HG02981 (cell line): ENCODE measurements at regions not wholly inside any gene's neighbourhood (a gene's known extent, or its start where the extent isn't known, plus 50 kb on each side); places are given as distances from the start of the nearest gene placed in this dataset.

Experiments
- ATAC-seq: cut with Tn5 transposase; IDR thresholded peaks from one replicate; pipeline ENCODE4 v1.9.1; 2021; ENCODE audit warnings: mild to moderate bottlenecking, moderate library complexity; ENCODE audit not compliant: unreplicated experiment

DNA sequence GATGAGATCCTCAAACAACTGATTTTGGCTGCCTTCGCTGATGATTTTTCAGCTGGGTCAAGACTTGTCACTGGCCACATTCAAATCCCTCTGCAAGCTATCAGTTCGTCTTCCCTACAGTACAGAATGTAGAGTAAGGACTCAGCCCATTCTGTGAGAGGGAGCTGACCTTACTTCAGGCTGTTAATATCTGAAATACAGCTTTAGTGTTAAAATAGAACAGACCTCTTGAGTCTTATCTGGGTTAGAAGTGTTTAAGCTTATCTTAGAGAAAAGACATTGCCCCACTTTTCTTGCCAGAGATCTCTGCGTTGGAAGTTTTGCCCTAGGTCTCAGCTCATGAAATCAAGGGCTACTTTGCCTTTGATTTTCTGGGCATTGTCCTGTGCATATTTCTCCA lies 383.4 kb upstream of the LARGE1 start:
- no peak for ATAC-seq

DNA sequence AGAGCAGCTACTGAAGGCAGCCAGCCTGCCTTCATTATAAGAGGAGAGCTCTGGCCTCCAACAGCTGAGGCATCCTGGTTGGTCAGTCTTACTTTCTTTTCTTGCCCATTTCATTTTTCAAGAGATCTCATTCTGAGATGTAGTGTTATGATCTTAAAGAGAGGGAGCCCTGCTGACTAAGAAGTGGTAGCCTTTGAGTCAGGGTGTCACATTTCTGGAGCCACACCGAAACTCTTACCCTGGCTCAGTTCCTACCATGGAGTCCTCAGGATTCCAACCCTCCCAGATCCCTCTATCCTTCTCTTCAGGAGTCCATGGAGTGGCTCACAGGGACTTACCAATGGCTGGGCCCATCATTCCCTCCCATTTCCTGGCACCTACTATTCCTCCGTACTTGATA lies 386.1 kb upstream of the LARGE1 start:
- no peak for ATAC-seq

DNA sequence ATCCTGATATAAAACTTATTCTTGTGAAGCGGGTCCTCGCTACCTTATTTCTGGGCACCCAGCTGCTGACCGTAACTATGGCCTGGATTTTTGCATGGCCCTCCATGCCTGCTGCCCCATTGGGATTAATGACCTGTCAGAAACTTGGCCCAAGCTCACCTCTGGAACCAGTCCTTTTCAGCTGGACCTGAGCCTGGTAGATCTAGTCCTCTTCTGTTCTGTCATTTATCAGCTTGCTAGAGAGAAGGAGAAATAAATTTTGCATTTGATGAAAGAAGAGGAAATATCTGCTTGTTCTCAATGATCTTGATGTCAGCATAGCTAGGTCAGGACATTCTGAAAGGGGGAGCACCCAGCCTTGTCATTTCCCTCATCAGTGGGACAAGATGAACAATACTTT lies 387.8 kb upstream of the LARGE1 start:
- ATAC-seq = no peak

DNA sequence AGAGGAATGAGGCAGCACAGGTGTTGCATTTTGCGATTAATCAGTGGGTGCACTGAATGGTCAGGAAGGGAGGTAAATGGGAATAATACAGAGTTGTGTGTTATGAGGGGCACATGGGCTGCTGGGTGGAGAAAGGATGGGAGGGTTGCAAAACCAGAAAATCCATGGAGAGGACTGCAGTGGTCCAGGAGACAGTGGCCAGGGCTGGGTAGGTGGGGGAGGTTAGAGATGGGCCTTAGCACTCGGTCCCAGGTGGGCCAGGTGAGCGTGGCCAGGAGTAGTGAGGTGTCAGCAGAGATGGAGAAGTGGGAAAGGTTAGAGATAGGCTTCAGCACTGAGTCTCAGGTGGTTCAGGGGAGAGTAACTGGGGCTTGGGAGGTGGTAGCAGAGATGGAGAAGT lies 399.1 kb upstream of the LARGE1 start:
- no peak for ATAC-seq

DNA sequence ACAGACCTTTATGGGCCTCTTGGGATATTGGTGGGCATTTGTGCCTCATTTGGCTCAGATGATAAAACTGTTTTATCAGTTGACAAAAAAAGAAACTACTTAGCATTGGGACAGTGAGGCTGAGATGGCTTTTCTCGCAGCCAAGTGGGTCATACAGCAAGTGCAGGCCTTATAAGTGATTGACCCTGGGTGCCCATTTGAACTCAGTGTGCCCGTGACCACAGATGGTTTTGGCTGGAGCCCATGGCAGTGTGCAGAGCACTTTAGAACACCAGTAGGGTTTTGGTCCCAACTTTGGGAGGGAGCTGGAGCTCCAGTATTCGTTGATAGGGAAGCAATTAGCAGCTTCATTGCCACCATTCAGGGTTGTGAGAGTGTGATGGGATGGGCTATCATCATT lies 404.5 kb upstream of the LARGE1 start:
- no peak for ATAC-seq

DNA sequence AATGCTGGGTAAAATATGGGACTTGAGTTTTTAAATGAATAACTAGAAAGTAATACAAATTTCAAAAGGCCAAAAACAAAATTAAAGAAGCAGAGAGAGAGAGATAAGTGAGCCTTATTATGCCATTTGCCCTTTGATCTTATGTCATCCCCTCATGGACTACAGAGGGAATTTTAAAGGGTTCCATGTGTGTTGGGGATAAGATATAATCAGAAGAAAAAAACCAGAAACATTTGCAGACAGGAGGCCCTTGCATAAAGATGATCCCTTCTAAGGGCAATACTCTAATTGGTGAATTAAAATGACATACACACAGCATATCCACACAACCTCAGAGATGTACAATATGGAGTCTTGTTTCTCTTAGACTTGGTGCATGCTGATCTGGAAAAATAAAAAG lies 406.6 kb upstream of the LARGE1 start:
- ATAC-seq = no peak

DNA sequence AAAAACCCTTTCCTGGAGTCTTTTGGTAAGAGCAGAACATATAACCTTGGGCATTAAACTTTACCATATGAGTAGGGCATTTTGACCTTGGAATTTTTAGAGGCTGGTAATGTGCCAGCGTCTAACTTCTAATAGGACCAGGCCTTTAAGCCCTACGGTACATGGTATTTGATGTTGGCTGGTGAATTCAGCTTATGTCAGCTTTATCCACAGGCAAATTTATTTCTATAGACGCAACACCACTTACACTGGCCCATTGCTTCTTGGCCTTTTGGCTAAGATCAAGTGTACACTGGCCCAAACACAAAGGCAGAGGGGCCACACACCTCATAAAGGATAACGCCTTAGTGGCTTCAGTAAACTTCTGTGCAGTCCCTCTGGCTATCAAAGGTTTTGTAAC lies 410.2 kb upstream of the LARGE1 start:
- ATAC-seq = no peak

DNA sequence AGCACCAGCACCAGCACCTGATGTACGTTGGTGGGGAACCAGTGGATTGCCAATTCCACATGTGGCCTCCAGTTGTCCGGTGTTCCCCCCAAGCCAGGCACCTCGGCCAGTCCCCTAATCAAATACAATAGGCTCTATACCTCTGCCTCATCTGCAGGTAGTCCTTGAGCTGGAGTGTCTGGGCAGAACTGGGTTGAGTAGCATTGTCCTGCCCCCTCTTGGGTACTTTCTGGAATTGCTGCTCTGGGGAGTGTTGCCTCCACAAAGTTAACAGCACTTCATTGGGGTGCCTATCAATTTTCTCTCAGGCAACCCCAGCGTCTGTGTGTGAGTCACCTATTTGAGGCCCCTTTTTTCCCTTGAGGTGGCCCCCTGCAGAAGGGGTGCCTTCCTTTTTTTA lies 413.0 kb upstream of the LARGE1 start:
- ATAC-seq = no peak

DNA sequence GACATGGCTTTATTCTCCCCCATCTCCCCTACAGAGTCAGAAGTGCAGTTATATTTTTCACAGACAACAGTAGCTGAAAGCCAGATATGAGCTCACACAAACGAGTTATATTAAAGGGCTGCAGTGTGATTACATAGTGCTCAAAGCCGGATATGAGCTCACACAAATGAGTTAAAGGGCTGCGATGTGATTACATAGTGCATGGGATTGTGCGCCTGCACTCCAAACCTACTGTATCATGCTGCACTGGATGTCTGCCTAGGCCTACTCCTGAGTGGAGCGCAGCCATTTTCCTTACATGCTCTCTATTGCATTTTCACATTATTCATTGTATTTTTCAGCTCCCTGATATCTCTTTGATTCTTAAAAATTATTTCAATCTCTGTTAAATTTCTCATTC lies 414.6 kb upstream of the LARGE1 start:
- no peak for ATAC-seq

DNA sequence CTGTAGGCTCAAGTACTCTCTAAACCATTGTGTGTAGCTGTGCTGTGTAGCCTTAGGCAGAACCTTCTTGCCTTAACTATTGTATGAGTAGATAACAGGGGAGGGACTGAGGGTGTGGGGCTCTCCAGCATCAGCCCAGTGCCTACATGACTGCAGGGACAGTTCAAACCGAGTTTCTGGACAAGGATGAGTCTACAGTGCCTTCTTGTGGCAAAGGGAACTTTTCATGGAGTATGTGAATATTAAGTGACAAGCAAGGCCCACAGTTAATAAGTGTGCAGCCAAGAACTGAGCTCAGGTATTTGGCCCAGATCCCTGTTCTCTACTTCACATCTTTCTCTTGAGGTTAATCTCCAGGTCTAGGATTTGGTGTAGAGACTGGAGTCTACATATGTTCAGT lies 424.4 kb upstream of the LARGE1 start:
- ATAC-seq = no peak

DNA sequence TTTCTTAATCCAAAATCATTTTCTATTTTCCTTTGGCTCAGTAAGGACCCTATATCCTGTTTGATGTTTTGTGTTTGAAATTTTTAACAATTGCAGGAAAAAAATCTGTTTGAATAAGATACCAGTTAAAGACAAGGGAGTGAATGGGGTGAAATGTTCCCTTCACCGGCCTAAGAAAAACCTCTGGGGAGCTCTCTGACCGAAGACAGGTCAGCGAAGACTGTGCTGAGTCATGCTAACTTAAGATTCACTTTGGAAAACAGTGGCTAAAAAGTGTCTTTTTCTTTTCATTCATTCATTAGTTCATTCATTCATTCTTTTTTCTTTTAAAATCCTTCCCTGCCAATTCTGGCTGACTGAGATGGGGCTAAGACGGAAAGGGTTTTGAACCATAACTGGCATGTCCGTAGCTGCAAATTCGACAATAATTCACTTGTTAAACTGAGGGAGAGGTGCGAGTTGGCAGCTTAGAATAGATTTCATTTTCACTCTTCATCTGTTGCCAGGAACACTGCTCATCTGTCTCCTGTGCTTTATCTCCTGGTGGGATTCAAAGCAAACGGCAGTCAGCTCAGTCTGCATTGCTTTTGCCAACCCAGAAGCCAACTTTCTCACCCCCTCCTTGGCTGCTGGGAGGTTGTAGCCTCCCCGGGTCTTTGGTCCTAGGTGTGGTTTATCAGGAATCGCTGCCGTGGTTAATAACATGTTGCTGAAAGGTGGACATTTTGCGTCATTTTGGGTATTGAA lies 434.0 kb upstream of the LARGE1 start:
- no peak for ATAC-seq

DNA sequence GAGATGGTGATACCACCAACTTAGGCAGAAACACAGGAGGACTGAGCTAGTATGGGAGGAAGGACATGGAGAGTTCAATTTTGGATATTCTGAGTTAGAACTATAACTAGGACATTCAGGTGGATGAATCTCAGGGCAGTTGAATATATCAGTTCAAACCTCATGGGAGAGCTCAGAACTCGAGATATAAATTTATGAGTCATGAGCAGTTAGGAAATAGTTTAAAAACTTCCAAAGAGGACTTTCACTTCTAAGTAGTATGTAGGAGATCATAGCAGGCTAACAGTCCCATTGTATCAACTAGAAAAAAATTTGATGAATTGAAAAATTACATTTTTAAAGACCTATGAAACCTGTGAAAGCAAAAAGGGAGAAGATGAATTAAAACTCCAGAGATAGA lies 436.2 kb upstream of the LARGE1 start:
- no peak for ATAC-seq

DNA sequence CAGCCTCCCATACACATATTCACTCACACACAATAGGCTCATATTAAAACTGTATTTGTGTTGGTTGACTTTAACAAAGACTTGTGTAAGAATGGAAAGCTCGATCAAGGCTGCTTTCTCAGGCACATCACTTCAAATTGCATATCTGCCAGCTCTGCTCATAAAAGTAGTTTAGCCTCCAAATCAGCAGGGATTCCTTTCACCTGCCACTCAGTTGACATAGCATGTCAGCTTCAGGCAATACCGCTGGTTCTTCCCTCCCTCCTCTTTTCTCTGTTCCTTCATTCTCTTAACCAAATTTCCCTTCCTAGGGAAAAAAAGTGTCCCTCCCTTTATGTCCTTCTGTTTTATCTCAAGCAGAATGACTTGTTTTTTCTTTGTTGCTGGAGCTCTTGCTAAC lies 450.4 kb upstream of the LARGE1 start:
- ATAC-seq = no peak

DNA sequence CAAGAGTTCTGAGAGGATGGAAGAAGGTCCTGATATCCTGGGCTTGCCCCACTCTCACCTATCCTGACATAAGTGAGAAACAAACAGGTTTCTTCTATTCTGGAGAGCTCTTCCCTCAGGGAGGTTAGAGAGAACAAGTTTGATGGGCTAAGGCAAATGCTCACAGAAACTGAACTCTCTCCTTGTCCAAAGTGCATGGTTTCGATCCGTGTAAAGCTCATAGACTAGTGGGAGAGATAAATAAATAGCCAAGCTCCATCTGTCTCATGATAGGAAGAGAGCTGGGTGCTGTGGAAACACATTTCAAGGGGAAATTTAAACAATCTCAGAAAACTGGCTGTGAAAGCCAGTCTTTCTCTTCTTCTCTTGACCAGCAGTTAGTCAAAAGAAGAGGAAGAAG lies 459.5 kb upstream of the LARGE1 start:
- no peak for ATAC-seq

DNA sequence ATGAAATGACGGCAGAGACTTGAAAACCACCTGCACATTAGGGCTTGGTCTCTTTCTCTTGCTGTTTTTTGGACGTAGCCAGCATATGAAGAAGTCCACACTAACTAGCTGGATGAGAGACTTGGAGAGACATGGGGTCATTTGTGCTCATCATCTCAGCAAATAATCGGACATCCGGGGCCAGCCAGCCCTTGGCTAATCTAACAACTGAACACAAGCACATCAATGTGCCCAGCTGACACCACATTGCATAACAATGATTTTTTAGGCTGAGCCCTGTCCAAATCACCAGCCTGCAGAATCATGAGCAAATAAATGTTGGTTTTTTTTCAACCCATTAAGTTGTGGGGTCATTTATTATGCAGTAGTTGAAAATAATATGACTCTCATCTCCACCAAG lies 460.3 kb upstream of the LARGE1 start:
- ATAC-seq = no peak

DNA sequence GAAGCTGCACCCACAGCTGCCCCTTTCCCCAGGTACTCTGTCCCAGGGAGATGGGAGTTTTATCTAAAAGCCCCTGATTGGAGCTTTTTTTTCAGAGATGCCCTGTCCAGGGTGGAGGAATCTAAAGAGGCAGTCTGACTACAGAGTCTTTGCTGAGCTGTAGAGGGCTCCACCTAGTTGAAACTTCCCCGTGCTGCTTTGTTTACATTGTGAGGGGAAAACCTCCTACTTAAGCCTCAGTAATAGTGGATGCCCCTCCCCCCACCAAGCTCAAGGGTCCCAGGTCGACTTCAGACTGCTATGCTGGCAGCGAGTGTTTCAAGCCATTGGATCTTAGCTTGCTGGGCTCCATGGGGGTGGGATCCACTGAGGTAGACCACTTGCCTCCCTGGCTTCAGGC lies 470.1 kb upstream of the LARGE1 start:
- ATAC-seq = no peak

DNA sequence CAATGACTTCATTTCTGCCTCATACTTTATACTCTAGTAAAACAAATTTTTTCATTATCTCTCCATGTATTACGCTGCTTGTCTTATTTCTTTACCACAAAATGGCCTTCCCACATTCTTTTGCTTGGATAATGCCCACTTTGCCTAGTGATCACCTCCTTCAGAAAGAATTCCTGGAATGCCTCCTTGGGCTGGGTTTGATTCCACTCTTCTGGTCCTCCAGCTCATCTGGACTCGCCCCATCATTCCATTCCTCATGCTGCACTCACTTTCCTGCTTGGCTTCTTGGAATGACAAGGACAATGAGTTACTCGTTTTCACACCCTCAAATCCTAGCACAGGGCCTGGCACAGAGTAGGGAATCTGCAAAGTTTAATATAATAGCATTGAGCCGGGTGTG lies 475.1 kb upstream of the LARGE1 start:
- ATAC-seq = no peak

DNA sequence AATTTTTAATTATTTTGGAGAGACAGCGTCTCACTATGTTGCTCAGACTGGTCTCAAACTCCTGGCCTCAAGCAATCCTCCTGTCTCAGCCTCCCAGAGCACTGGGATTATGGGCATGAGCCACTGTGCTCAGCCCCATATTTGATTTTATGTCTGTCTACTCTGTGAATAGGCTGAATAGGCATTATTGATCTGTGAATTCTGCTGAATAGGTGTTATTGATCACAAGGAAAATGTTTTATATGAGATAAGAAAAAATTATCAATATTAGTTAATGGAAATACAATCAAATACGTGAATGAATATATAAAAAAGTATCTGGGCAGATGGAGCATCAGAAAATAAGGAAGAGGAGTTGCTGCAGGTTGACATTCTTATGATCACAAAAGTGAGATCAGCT lies 483.4 kb upstream of the LARGE1 start:
- ATAC-seq = no peak

DNA sequence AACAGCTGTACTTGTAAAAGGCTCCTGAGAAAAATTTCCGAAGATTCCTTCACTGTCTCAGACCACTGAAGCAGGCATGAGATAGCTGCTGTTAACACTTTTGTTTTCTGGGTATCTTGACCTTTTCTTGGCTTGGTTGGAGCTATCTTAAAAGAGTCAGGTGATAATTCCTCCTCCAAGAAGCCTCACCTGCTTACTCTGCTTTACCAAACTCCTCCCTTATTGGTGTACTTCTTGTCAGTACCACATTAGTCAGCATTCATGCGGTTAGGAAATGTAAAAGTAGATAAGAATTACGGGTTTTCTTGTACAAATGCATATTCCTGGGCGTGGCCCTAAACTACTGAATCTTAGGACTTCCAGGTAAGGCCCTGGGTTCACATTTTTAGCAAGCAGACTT lies 489.8 kb upstream of the LARGE1 start:
- ATAC-seq = no peak

DNA sequence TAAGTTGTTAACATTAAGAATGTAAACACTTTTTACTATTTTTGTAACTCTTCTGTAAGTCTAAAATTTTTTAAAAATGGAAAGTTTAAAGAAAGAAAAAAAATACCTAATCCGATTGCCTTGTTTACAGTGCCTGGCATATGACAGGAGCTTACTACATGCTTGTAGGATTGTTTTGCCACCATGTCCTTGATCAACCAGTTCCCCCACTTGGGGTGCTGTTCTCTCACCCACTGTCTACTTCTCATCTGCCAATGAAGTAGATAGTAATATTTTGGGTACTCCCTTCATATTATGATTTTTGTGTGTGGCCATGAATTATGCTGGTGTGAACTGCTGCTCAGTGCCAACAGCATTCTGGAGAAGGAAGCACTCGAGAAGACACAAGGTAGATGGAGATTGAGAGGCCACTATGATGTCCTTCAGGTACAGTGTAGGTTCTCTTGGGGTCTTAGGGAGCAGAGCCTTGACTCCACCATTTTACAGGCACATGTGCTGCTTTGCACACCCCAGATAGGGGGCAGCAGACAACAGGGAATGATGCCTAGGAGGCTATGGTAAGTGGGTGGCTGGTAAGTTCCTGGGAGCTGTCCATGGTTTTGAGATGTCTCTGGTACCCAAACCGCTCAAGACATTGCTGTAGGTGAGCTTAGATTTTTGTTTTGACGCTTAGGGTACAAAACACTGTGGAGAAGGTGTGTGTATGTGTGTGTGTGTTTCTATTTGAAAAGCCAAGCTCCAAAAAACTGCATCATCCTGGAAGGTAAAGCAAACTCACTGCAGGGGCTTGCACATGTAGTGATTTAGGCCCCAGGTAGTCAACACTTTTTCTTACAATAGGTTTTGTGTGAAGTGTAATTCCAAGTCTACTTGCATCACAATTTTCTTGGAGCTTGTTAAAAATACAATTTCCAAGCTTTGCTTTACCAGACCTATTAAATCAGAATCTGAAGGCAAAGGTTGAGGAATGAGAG lies 494.5 kb upstream of the LARGE1 start:
- peak; percentile 61 for ATAC-seq

DNA sequence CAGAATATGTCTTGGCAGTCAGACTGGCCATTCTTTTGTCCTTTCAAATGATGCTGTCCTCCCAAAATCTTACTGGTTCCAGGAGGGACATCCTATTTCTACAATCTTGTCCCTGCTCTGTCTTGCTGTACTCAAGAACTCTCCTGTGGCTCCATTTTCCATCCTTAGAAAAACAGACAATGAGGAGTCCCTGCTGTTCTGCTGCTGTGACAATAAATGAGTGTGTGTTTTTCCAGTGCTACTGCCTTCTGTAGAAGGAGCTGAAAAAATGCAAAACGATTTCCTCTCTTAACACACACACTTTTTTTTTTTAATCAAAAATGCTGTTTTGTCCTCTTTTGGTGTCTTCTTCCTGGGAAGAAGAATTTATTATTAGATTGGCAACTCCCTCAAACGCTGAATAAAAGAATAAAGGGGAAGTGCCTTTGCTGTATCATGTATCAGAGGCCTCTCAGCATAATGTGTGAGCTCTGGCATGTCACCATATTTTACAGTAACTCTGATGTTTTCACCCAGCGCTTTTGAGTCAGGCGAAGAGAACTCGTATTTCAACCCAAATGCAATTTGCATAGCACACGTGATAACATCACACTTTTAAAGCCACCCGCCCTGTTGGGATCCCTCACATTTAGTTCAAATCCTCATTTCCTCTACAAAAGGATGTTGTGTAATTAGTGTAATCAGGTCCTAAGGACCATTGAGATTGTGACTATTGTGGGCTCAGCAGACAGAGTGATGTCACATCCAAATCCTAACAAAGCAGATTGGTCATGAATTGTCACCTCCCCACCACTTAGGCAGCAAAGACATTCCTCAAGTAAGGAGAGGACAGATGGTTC lies 496.0 kb upstream of the LARGE1 start:
- ATAC-seq = no peak
